ENCODE measurements at regions not wholly inside any gene's neighbourhood (a gene's known extent, or its start where the extent isn't known, plus 50 kb on each side); places are given as distances from the start of the nearest gene placed in this dataset.
"Not testable (repeated sequence)": the region's sequence is repeated elsewhere in the genome, so short reads cannot be mapped to it uniquely, and the experiment has no call there.

- 0% methylated on average over 5 of the region's 5 CpGs for WGBS (ENCODE audit: insufficient coverage, low coverage, missing lambda C conversion rate)
- H3K4me3 ChIP-seq = not testable (repeated sequence)
Measured at GRCh38 chr21:27338007-27338406, 371.1 kb upstream of the ADAMTS5 start.

GRCh38 chr21:27333096-27333495 is 366.2 kb upstream of the ADAMTS5 start:
- Histone ChIP-seq H2AFZ (ENCODE audit: low read depth, low read length) (no peak overlapping the region), H3K79me2 (ENCODE audit: control insufficient read depth, insufficient read depth, low read length) (no peaks in the 10 kb centered on the region), H4K20me1 (replicated peaks; ENCODE audit: control insufficient read depth, insufficient read depth, low read length) (no peaks in the 10 kb centered on the region), H3K4me3 (no peak overlapping the region), H3K9me1 (ENCODE audit: control insufficient read depth, insufficient read depth, low read length) (no peaks in the 10 kb centered on the region), H3K4me2 (ENCODE audit: insufficient read depth, low read length) (no peak overlapping the region), H3K36me3 (ENCODE audit: control insufficient read depth, insufficient read depth, low read length) (no peaks in the 10 kb centered on the region), H3K4me1 (replicated peaks in 1 of 2; ENCODE audit: control insufficient read depth in 2 of 2, insufficient read depth in 2 of 2, low read length in 2 of 2) (no peaks in the 10 kb centered on the region), H3K9ac (ENCODE audit: insufficient read depth in 1 of 2, low read depth in 2 of 2, low read length in 2 of 2) (no peak overlapping the region), H3K9me3 (replicated peaks; ENCODE audit: control insufficient read depth, insufficient read depth, low read depth, low read length) (no peaks in the 10 kb centered on the region), H3K27ac (ENCODE audit: extremely low read depth, low read depth, low read length) (no peak overlapping the region), H3K27me3 (ENCODE audit: control insufficient read depth in 2 of 2, insufficient read depth in 2 of 2, low read length in 2 of 2) (no peaks in the 10 kb centered on the region)
- WGBS (ENCODE audit: insufficient coverage, low coverage, missing lambda C conversion rate) = 16% methylated on average over 1 of the region's 1 CpG
- FAIRE-seq (no peak), DNase-seq (ENCODE audit: extremely low read depth in 1 of 4, low spot score in 3 of 4) (no peak), ATAC-seq (no peak)
- no TSS peak for BruUV-seq (replicated peaks)
- in situ Hi-C loops (cut with MboI) = no loop called here
- intact Hi-C loops (cut with micrococcal nuclease) = no loop called here
- POLR2A ChIA-PET = no interaction called here
- CTCF ChIA-PET (ENCODE audit: low intra/inter-chr PET ratio) = no interaction called here
- TF ChIP-seq ZNF134 (CRISPR knock-in tag; conservative IDR thresholded peaks at IDR 0.05) (no peak), CBFA2T3 (IDR thresholded peaks at IDR 0.05) (no peak), HDAC2 (IDR thresholded peaks at IDR 0.05) (no peak), SAFB (IDR thresholded peaks at IDR 0.05; ENCODE audit: borderline replicate concordance, low read depth, low read length) (no peak), TEAD4 (IDR thresholded peaks at IDR 0.05; ENCODE audit: low read length) (no peak), TEAD4 (CRISPR knock-in tag; IDR thresholded peaks at IDR 0.05; ENCODE audit: borderline replicate concordance) (no peak), HNRNPK (IDR thresholded peaks at IDR 0.05; ENCODE audit: low read depth, low read length, poor library complexity, severe bottlenecking) (no peak), ZNF449 (CRISPR knock-in tag; IDR thresholded peaks at IDR 0.05) (no peak), HMG20B (CRISPR knock-in tag; IDR thresholded peaks at IDR 0.05) (no peak), E2F4 (CRISPR knock-in tag; IDR thresholded peaks at IDR 0.05; ENCODE audit: low read depth) (no peak), MNT (conservative IDR thresholded peaks at IDR 0.05) (no peak), ZNF354B (CRISPR knock-in tag; IDR thresholded peaks at IDR 0.05) (no peak), SMAD1 (IDR thresholded peaks at IDR 0.05; ENCODE audit: low read depth, low read length, partially characterized antibody) (no peak), HDAC3 (IDR thresholded peaks at IDR 0.05; ENCODE audit: borderline replicate concordance, partially characterized antibody) (no peak)

More at GRCh38 chr21:27338007-27338406, 371.1 kb upstream of the ADAMTS5 start:
- FAIRE-seq; H3K27ac ChIP-seq (ENCODE audit: extremely low read depth, low read depth, low read length); H3K9me1 ChIP-seq (ENCODE audit: control insufficient read depth, insufficient read depth, low read length); H2AFZ ChIP-seq (ENCODE audit: low read depth, low read length); H3K27me3 ChIP-seq (ENCODE audit: control insufficient read depth in 2 of 2, insufficient read depth in 2 of 2, low read length in 2 of 2); H3K4me2 ChIP-seq (ENCODE audit: insufficient read depth, low read length); H3K9ac ChIP-seq (ENCODE audit: insufficient read depth in 1 of 2, low read depth in 2 of 2, low read length in 2 of 2); H4K20me1 ChIP-seq (replicated peaks; ENCODE audit: control insufficient read depth, insufficient read depth, low read length); H3K9me3 ChIP-seq (replicated peaks; ENCODE audit: control insufficient read depth, insufficient read depth, low read depth, low read length); CTCF ChIA-PET (ENCODE audit: low intra/inter-chr PET ratio); POLR2A ChIA-PET; intact Hi-C loops (cut with micrococcal nuclease); DNase-seq (ENCODE audit: extremely low read depth in 1 of 4, low spot score in 3 of 4); H3K79me2 ChIP-seq (ENCODE audit: control insufficient read depth, insufficient read depth, low read length); in situ Hi-C loops (cut with MboI); ATAC-seq; H3K36me3 ChIP-seq (ENCODE audit: control insufficient read depth, insufficient read depth, low read length); H3K4me1 ChIP-seq (replicated peaks in 1 of 2; ENCODE audit: control insufficient read depth in 2 of 2, insufficient read depth in 2 of 2, low read length in 2 of 2); BruUV-seq (replicated peaks): not testable (repeated sequence)
